ENCODE measurements at regions not wholly inside any gene's neighbourhood (a gene's known extent, or its start where the extent isn't known, plus 50 kb on each side); places are given as distances from the start of the nearest gene placed in this dataset.
"Not testable (repeated sequence)": the region's sequence is repeated elsewhere in the genome, so short reads cannot be mapped to it uniquely, and the experiment has no call there.

- CTCF ChIA-PET (ENCODE audit: low intra/inter-chr PET ratio, low total read pairs); H3K4me1 ChIP-seq (ENCODE audit: insufficient read depth, low read length); H3K79me2 ChIP-seq (ENCODE audit: insufficient read depth, low read length); H3K36me3 ChIP-seq (replicated peaks in 1 of 2; ENCODE audit: control insufficient read depth in 1 of 2, insufficient read depth in 2 of 2, low read length in 2 of 2); intact Hi-C loops (cut with micrococcal nuclease; ENCODE audit: unreplicated experiment); DNase-seq (ENCODE audit: low spot score); H3K27me3 ChIP-seq (ENCODE audit: control insufficient read depth in 1 of 2, insufficient read depth in 2 of 2, low read length in 2 of 2); H3K27ac ChIP-seq (ENCODE audit: extremely low read length, insufficient read depth, low read length); H3K9ac ChIP-seq (ENCODE audit: insufficient read depth, low read depth, low read length); in situ Hi-C loops (cut with HindIII; ENCODE audit: extremely low pct_ligation_motif_present, low pct_unique_long_range_greater_than_20kb); FAIRE-seq; H3K4me3 ChIP-seq (replicated peaks in 1 of 3; ENCODE audit: insufficient read depth in 1 of 3, low read depth in 2 of 3, low read length in 3 of 3); BruUV-seq (replicated peaks); H3K4me2 ChIP-seq (ENCODE audit: low read depth, low read length); H4K20me1 ChIP-seq (ENCODE audit: insufficient read depth, low read length); H3K9me3 ChIP-seq (ENCODE audit: low read length); ATAC-seq; H2AFZ ChIP-seq (ENCODE audit: low read length); POLR2A ChIA-PET: not testable (repeated sequence)
- 90% methylated on average over 2 of the region's 17 CpGs for WGBS (ENCODE audit: low lambda C conversion rate)
Observed at GRCh38 chr21:14011751-14012150, 199.0 kb downstream of the LIPI start.

- ATAC-seq; H3K4me1 ChIP-seq (ENCODE audit: insufficient read depth, low read length); H3K9ac ChIP-seq (ENCODE audit: insufficient read depth, low read depth, low read length); H3K27ac ChIP-seq (ENCODE audit: extremely low read length, insufficient read depth, low read length); BruUV-seq (replicated peaks); H3K27me3 ChIP-seq (ENCODE audit: control insufficient read depth in 1 of 2, insufficient read depth in 2 of 2, low read length in 2 of 2); intact Hi-C loops (cut with micrococcal nuclease; ENCODE audit: unreplicated experiment); in situ Hi-C loops (cut with HindIII; ENCODE audit: extremely low pct_ligation_motif_present, low pct_unique_long_range_greater_than_20kb); H3K36me3 ChIP-seq (replicated peaks in 1 of 2; ENCODE audit: control insufficient read depth in 1 of 2, insufficient read depth in 2 of 2, low read length in 2 of 2); H3K4me2 ChIP-seq (ENCODE audit: low read depth, low read length); H3K4me3 ChIP-seq (replicated peaks in 1 of 3; ENCODE audit: insufficient read depth in 1 of 3, low read depth in 2 of 3, low read length in 3 of 3); CTCF ChIA-PET (ENCODE audit: low intra/inter-chr PET ratio, low total read pairs); H3K79me2 ChIP-seq (ENCODE audit: insufficient read depth, low read length); H3K9me3 ChIP-seq (ENCODE audit: low read length); DNase-seq (ENCODE audit: low spot score); POLR2A ChIA-PET; H4K20me1 ChIP-seq (ENCODE audit: insufficient read depth, low read length); H2AFZ ChIP-seq (ENCODE audit: low read length); FAIRE-seq: not testable (repeated sequence)
- WGBS (ENCODE audit: low lambda C conversion rate) = 52% methylated on average over 5 of the region's 24 CpGs
Observed at GRCh38 chr21:14011149-14011548, 199.6 kb downstream of the LIPI start.

GRCh38 chr21:14010729-14011128, 200.0 kb downstream of the LIPI start:
- H3K4me1 ChIP-seq (ENCODE audit: insufficient read depth, low read length) = no peaks in the 10 kb centered on the region
- DNase-seq (ENCODE audit: low spot score) (no peak), FAIRE-seq (no peak), ATAC-seq (no peak)
- WGBS (ENCODE audit: low lambda C conversion rate) = 12% methylated on average over 5 of the region's 8 CpGs
- H3K4me2 ChIP-seq (ENCODE audit: low read depth, low read length) = no peak overlapping the region
- H4K20me1 ChIP-seq (ENCODE audit: insufficient read depth, low read length) = no peaks in the 10 kb centered on the region
- in situ Hi-C loops (cut with HindIII; ENCODE audit: extremely low pct_ligation_motif_present, low pct_unique_long_range_greater_than_20kb) (no loop called here), intact Hi-C loops (cut with micrococcal nuclease; ENCODE audit: unreplicated experiment) (no loop called here)
- H3K79me2 ChIP-seq (ENCODE audit: insufficient read depth, low read length) = no peaks in the 10 kb centered on the region
- ChIA-PET POLR2A (no interaction called here), CTCF (ENCODE audit: low intra/inter-chr PET ratio, low total read pairs) (no interaction called here)
- H3K9ac ChIP-seq (ENCODE audit: insufficient read depth, low read depth, low read length) = no peak overlapping the region
- no peak overlapping the region for H3K27ac ChIP-seq (ENCODE audit: extremely low read length, insufficient read depth, low read length)
- H3K4me3 ChIP-seq (replicated peaks in 1 of 3; ENCODE audit: insufficient read depth in 1 of 3, low read depth in 2 of 3, low read length in 3 of 3) = no peak overlapping the region
- no peaks in the 10 kb centered on the region for H3K36me3 ChIP-seq (replicated peaks in 1 of 2; ENCODE audit: control insufficient read depth in 1 of 2, insufficient read depth in 2 of 2, low read length in 2 of 2)
- no peaks in the 10 kb centered on the region for H3K27me3 ChIP-seq (ENCODE audit: control insufficient read depth in 1 of 2, insufficient read depth in 2 of 2, low read length in 2 of 2)
- H2AFZ ChIP-seq (ENCODE audit: low read length) = no peak overlapping the region
- BruUV-seq (replicated peaks) = no TSS peak
- TF ChIP-seq ZNF263 (CRISPR knock-in tag; IDR thresholded peaks at IDR 0.05) (0 out of 2 replicates have a peak, but pooled peaks have one; percentile 12), GPBP1L1 (CRISPR knock-in tag; IDR thresholded peaks at IDR 0.05) (no peak)
- H3K9me3 ChIP-seq (ENCODE audit: low read length) = no peaks in the 10 kb centered on the region

GRCh38 chr21:14009990-14010389, 200.8 kb downstream of the LIPI start:
- DNase-seq (ENCODE audit: low spot score); intact Hi-C loops (cut with micrococcal nuclease; ENCODE audit: unreplicated experiment); H3K9ac ChIP-seq (ENCODE audit: insufficient read depth, low read depth, low read length); H3K4me2 ChIP-seq (ENCODE audit: low read depth, low read length); ATAC-seq; in situ Hi-C loops (cut with HindIII; ENCODE audit: extremely low pct_ligation_motif_present, low pct_unique_long_range_greater_than_20kb); H3K4me1 ChIP-seq (ENCODE audit: insufficient read depth, low read length); BruUV-seq (replicated peaks); H3K4me3 ChIP-seq (replicated peaks in 1 of 3; ENCODE audit: insufficient read depth in 1 of 3, low read depth in 2 of 3, low read length in 3 of 3); H2AFZ ChIP-seq (ENCODE audit: low read length); H3K27ac ChIP-seq (ENCODE audit: extremely low read length, insufficient read depth, low read length); H4K20me1 ChIP-seq (ENCODE audit: insufficient read depth, low read length); H3K27me3 ChIP-seq (ENCODE audit: control insufficient read depth in 1 of 2, insufficient read depth in 2 of 2, low read length in 2 of 2); CTCF ChIA-PET (ENCODE audit: low intra/inter-chr PET ratio, low total read pairs); H3K9me3 ChIP-seq (ENCODE audit: low read length); H3K79me2 ChIP-seq (ENCODE audit: insufficient read depth, low read length); FAIRE-seq; H3K36me3 ChIP-seq (replicated peaks in 1 of 2; ENCODE audit: control insufficient read depth in 1 of 2, insufficient read depth in 2 of 2, low read length in 2 of 2); POLR2A ChIA-PET: not testable (repeated sequence)
- WGBS (ENCODE audit: low lambda C conversion rate) = 35% methylated on average over 4 of the region's 6 CpGs
